Gastroesophageal sphincter (tissue), 3 donors: ENCODE measurements at regions not wholly inside any gene's neighbourhood (a gene's known extent, or its start where the extent isn't known, plus 50 kb on each side); places are given as distances from the start of the nearest gene placed in this dataset.

Experiments
- EP300 ChIP-seq: sonication (generic); formaldehyde crosslinking; IDR thresholded peaks from one replicate; pipeline ENCODE4 v1.6.1; 2017; ENCODE audit warnings: antibody characterized with exemption, mild to moderate bottlenecking
- POLR2A ChIP-seq, 2 donors: fragments of 450-650 bp; IDR thresholded peaks; one replicate each; pipeline ENCODE4 v1.6.1; 2017; ENCODE audit warnings: antibody characterized with exemption in 2 of 2, mild to moderate bottlenecking in 2 of 2, moderate library complexity in 1 of 2
- POLR2AphosphoS5 ChIP-seq: sonication (generic); formaldehyde crosslinking; IDR thresholded peaks from one replicate; pipeline ENCODE4 v1.6.1; 2017; ENCODE audit warnings: antibody characterized with exemption
- TF ChIP-seq, protein P1 (sequence below), 4 experiments: fragments of 200-600 bp in 2 of 4; fragments of 450-650 bp in 2 of 4; sonication (generic) in 1 of 4; IDR thresholded peaks; one replicate each; pipeline ENCODE4 v1.5.1; 2017 to 2019; ENCODE audit warnings: antibody characterized with exemption in 4 of 4, mild to moderate bottlenecking in 2 of 4, moderate library complexity in 2 of 4

DNA sequence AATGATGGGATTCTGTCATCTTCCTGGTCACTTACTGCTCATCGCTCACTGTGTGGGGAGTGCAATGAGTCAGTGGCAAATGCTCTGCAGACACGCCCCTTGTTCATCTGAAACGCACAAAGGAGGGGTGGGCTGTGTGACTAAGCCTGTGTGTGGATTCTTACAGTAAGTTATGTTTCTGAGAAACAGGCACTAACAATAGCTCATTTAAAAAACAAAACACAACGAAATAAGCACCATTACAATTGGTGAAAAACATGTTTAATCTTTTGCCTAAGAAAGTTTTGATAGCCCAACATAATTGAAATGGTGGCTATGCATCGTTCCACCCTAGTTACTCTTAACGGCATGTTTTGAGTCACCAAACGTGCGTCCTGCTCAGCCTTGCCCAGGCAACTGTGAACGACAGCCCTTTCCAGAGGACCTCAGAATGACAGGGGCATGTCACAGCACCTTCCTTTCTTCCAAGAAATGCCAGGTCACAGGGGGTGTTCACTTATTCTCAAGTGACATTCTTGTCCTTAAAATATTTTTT lies 118.4 kb upstream of the SGK1 start:
- TF ChIP-seq, protein P1, sequence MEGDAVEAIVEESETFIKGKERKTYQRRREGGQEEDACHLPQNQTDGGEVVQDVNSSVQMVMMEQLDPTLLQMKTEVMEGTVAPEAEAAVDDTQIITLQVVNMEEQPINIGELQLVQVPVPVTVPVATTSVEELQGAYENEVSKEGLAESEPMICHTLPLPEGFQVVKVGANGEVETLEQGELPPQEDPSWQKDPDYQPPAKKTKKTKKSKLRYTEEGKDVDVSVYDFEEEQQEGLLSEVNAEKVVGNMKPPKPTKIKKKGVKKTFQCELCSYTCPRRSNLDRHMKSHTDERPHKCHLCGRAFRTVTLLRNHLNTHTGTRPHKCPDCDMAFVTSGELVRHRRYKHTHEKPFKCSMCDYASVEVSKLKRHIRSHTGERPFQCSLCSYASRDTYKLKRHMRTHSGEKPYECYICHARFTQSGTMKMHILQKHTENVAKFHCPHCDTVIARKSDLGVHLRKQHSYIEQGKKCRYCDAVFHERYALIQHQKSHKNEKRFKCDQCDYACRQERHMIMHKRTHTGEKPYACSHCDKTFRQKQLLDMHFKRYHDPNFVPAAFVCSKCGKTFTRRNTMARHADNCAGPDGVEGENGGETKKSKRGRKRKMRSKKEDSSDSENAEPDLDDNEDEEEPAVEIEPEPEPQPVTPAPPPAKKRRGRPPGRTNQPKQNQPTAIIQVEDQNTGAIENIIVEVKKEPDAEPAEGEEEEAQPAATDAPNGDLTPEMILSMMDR (IDR thresholded peaks at IDR 0.05): no peak
- no peak for TF ChIP-seq POLR2AphosphoS5
- TF ChIP-seq POLR2A (IDR thresholded peaks at IDR 0.05): no peak
- no peak for TF ChIP-seq EP300
